ENCODE measurements at regions not wholly inside any gene's neighbourhood (a gene's known extent, or its start where the extent isn't known, plus 50 kb on each side); places are given as distances from the start of the nearest gene placed in this dataset.

DNA sequence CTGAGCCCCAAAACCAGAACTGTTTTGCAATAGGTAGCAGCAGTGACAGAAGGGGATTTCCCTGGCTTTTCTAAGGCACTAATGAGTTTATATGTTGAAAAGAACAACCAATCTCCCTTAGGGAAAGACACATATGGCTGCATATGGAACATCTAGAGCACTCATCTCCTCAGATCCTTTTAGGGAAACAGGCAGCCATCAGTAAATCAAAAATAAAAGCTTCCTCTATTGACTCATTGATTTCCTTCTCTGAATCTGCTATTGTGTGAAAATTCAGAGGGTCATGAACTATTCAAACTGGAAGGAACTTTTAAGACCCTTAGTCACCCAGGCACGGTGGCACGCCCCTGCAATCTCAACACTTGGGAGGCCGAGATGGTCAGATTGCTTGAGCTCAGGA lies 110.9 kb upstream of the NANOS1 start:
- H3K27ac Mint-ChIP-seq = no peak overlapping the region
- no peaks in the 10 kb centered on the region for H3K36me3 Mint-ChIP-seq (ENCODE audit: low read depth)
- no peak overlapping the region for H3K4me3 Mint-ChIP-seq
- no peak for DNase-seq
- TF ChIP-seq, protein P1, sequence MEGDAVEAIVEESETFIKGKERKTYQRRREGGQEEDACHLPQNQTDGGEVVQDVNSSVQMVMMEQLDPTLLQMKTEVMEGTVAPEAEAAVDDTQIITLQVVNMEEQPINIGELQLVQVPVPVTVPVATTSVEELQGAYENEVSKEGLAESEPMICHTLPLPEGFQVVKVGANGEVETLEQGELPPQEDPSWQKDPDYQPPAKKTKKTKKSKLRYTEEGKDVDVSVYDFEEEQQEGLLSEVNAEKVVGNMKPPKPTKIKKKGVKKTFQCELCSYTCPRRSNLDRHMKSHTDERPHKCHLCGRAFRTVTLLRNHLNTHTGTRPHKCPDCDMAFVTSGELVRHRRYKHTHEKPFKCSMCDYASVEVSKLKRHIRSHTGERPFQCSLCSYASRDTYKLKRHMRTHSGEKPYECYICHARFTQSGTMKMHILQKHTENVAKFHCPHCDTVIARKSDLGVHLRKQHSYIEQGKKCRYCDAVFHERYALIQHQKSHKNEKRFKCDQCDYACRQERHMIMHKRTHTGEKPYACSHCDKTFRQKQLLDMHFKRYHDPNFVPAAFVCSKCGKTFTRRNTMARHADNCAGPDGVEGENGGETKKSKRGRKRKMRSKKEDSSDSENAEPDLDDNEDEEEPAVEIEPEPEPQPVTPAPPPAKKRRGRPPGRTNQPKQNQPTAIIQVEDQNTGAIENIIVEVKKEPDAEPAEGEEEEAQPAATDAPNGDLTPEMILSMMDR (IDR thresholded peaks at IDR 0.05) = no peak
- H3K9me3 Mint-ChIP-seq = no peaks in the 10 kb centered on the region
- peaks cover 23% of the 10 kb centered on the region for H3K4me1 Mint-ChIP-seq
- peaks cover 6% of the 10 kb centered on the region for H3K27me3 Mint-ChIP-seq (ENCODE audit: low read depth, poor library complexity)

DNA sequence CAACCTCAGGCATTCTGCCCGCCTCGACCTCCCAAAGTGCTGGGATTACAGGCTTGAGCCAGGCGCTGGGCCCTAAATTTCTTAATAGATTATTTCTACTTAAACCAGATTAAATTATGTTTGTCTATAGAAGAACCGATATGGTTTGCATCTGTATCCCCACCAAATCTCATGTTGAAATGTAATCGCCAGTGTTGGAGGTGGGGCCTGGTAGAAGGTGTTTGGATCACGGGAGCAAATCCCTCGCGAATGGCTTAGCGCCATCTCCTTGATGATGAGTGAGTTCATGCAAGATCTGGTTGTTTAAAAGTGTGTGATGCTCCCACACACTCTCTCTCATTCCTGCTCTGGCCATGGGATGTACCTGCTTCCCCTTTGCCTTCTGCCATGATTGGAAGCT lies 109.3 kb upstream of the NANOS1 start:
- Mint-ChIP-seq H3K4me1 (peaks cover 11% of the 10 kb centered on the region), H3K27ac (no peak overlapping the region), H3K9me3 (no peaks in the 10 kb centered on the region), H3K36me3 (ENCODE audit: low read depth) (no peaks in the 10 kb centered on the region), H3K27me3 (ENCODE audit: low read depth, poor library complexity) (peaks cover 6% of the 10 kb centered on the region), H3K4me3 (no peak overlapping the region)
- DNase-seq = no peak
- TF ChIP-seq, protein P1 (IDR thresholded peaks at IDR 0.05) = no peak

DNA sequence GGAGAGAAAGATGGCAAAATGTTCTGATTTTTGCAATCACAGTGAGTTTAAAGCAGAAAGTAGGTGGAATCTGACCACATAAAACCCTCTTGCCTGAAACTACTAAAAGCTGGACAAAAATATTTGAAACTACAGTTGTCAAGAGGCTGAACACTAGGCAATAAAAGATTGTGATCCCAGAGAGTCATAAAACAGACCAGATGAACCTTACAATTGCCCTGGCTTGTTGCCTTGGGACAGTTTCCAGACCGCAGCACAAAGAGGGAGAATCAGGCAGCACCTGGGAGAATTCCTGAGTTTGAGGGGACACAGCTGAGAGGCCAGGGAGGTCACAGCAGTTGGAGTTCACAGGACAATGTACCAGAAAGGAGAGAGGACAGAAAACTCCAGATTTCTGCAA lies 107.3 kb upstream of the NANOS1 start:
- H3K4me1 Mint-ChIP-seq = peaks cover 11% of the 10 kb centered on the region
- DNase-seq = no peak
- no peaks in the 10 kb centered on the region for H3K9me3 Mint-ChIP-seq
- peaks cover 6% of the 10 kb centered on the region for H3K27me3 Mint-ChIP-seq (ENCODE audit: low read depth, poor library complexity)
- TF ChIP-seq, protein P1 (IDR thresholded peaks at IDR 0.05) = no peak
- H3K27ac Mint-ChIP-seq = peak overlapping the region; percentile 30
- no peaks in the 10 kb centered on the region for H3K36me3 Mint-ChIP-seq (ENCODE audit: low read depth)
- H3K4me3 Mint-ChIP-seq = no peak overlapping the region

DNA sequence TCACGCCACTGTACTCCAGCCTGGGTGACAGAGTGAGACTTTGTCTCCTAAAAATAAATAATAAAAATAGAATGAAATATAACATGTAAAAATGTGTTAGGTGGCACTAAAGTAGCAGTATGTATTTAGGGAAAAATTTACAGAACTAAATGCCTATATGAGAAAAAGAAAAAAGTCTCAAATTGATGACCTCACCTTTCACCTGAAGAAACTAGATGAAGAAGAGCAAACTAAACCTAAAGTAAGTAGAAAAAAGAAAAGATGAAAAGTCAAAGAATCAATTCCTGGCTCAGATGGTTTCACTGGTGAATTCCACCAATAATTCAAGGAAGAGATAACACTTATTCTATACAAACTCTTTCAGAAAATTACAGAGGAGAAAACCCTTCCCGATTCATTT lies 106.5 kb upstream of the NANOS1 start:
- no peaks in the 10 kb centered on the region for H3K9me3 Mint-ChIP-seq
- peaks cover 6% of the 10 kb centered on the region for H3K27me3 Mint-ChIP-seq (ENCODE audit: low read depth, poor library complexity)
- no peaks in the 10 kb centered on the region for H3K36me3 Mint-ChIP-seq (ENCODE audit: low read depth)
- H3K27ac Mint-ChIP-seq = no peak overlapping the region
- H3K4me1 Mint-ChIP-seq = peaks cover 11% of the 10 kb centered on the region
- no peak for DNase-seq
- no peak overlapping the region for H3K4me3 Mint-ChIP-seq
- TF ChIP-seq, protein P1 (IDR thresholded peaks at IDR 0.05) = no peak

DNA sequence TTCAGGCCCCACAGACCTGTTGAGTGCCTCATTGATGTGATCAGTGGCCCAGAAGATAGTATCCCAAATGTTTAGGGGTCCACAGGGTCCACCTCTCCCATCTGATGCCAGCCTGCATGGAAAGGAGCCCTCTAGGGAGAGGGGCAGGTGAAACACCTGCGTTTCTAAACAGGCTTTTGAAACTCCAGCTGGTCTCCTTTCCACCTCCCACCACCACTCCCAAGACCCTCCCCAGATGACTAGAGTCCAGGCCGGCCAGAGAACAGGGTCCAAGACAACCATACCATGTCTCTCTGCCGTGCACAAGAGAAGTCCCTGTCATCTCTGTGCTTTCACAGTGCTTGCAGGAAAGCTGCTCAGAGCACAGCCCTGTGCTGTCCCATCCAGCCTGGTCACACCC lies 105.0 kb upstream of the NANOS1 start:
- no peaks in the 10 kb centered on the region for H3K36me3 Mint-ChIP-seq (ENCODE audit: low read depth)
- TF ChIP-seq, protein P1 (IDR thresholded peaks at IDR 0.05) = no peak
- no peak for DNase-seq
- H3K4me1 Mint-ChIP-seq = peaks cover 11% of the 10 kb centered on the region
- H3K4me3 Mint-ChIP-seq = no peak overlapping the region
- H3K9me3 Mint-ChIP-seq = peaks cover 3% of the 10 kb centered on the region
- H3K27me3 Mint-ChIP-seq (ENCODE audit: low read depth, poor library complexity) = peaks cover 11% of the 10 kb centered on the region
- no peak overlapping the region for H3K27ac Mint-ChIP-seq

DNA sequence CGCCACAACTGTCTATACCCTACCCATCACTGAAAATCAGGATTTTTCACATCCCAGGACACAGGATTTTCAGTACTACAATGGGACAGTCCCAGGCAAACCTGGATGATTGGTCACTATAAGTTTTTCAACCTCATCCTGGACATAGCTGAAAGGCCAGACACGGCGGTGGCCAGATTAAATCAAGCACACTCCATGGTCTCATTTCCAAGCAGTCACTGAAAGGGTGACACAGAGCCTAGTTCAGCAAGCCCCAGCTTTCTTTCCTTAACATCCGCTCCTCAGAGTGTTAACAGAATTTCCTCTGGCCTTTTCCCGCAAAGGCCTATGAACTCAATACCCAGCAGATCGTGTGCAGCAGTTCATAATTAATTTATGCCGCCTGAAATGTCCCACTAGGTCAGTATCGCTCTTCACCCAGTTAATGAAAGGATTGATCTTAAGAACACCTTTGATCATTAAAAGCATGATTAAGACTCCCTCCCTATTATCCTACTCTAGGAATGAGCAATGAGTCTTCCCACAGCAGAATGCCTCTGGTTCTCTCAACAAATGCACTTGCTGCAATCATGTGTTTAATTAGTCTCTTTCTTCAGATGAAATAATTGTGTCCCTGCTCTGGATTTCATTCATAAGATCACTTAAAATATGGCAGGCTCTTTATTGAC lies 104.0 kb upstream of the NANOS1 start:
- DNase-seq = no peak
- no peaks in the 10 kb centered on the region for H3K36me3 Mint-ChIP-seq (ENCODE audit: low read depth)
- no peak overlapping the region for H3K27ac Mint-ChIP-seq
- H3K27me3 Mint-ChIP-seq (ENCODE audit: low read depth, poor library complexity) = peaks cover 14% of the 10 kb centered on the region
- H3K9me3 Mint-ChIP-seq = peaks cover 9% of the 10 kb centered on the region
- no peak overlapping the region for H3K4me3 Mint-ChIP-seq
- TF ChIP-seq, protein P1 (IDR thresholded peaks at IDR 0.05) = no peak
- peaks cover 11% of the 10 kb centered on the region for H3K4me1 Mint-ChIP-seq
